Natural killer cell (primary cell): ENCODE measurements at regions not wholly inside any gene's neighbourhood (a gene's known extent, or its start where the extent isn't known, plus 50 kb on each side); places are given as distances from the start of the nearest gene placed in this dataset.

ENCODE experiments used
- ATAC-seq, 3 donors: fragments of 150-1000 bp in 2 of 3; fragments of 200-7000 bp in 1 of 3; cut with Tn5 transposase; 1 replicate in 1 of 3; 2 replicates in 2 of 3; pipeline ENCODE4 v1.10.0; 2021; ENCODE audit warnings: mild to moderate bottlenecking in 2 of 3, moderate library complexity in 2 of 3
- DNase-seq, 2 donors: peaks; one replicate each; pipeline versions ENCODE4 v3.0.0 to v3.0.0-alpha.2; 2013 to 2021; ENCODE audit warnings: mixed read lengths in 1 of 2
- H3K27ac ChIP-seq: one replicate; pipeline ENCODE4 v1.5.1; 2013; ENCODE audit warnings: mild to moderate bottlenecking, low read length
- H3K27me3 ChIP-seq: one replicate; pipeline ENCODE4 v1.6.1; 2013; ENCODE audit warnings: low read length; ENCODE audit not compliant: control insufficient read depth, insufficient read depth
- H3K36me3 ChIP-seq: one replicate; pipeline ENCODE4 v1.6.1; 2013; ENCODE audit warnings: low read length; ENCODE audit not compliant: control insufficient read depth, insufficient read depth
- H3K4me1 ChIP-seq: one replicate; pipeline ENCODE4 v1.6.1; 2013; ENCODE audit warnings: low read length; ENCODE audit not compliant: control insufficient read depth, insufficient read depth
- H3K4me3 ChIP-seq: one replicate; pipeline ENCODE4 v1.5.1; 2013; ENCODE audit warnings: low read length
- H3K9me3 ChIP-seq: one replicate; pipeline ENCODE4 v1.6.1; 2013; ENCODE audit warnings: low read length; ENCODE audit not compliant: control insufficient read depth, insufficient read depth
- H3K27ac Mint-ChIP-seq, 2 donors: one replicate each; pipeline ENCODE4 v1.8.0; 2022; ENCODE audit warnings: mild to moderate bottlenecking in 2 of 2, mixed read lengths in 2 of 2, moderate library complexity in 1 of 2
- H3K27me3 Mint-ChIP-seq, 2 donors: one replicate each; pipeline ENCODE4 v1.8.0; 2022; ENCODE audit warnings: low read depth in 2 of 2, mixed read lengths in 2 of 2
- H3K36me3 Mint-ChIP-seq: one replicate; pipeline ENCODE4 v1.8.0; 2022; ENCODE audit warnings: mixed read lengths
- H3K4me1 Mint-ChIP-seq, 2 donors: one replicate each; pipeline ENCODE4 v1.8.0; 2022; ENCODE audit warnings: mixed read lengths in 2 of 2
- H3K4me3 Mint-ChIP-seq: one replicate; pipeline ENCODE4 v1.8.0; 2022; ENCODE audit warnings: mild to moderate bottlenecking, moderate library complexity, mixed read lengths
- H3K9me3 Mint-ChIP-seq, 2 donors: one replicate each; pipeline ENCODE4 v1.8.0; 2022; ENCODE audit warnings: mixed read lengths in 2 of 2
- WGBS: methylation state at CpG from one replicate; pipeline ENCODE4 v1.1.7; 2013; ENCODE audit warnings: missing lambda C conversion rate; ENCODE audit not compliant: insufficient coverage; 5-methylcytosine and 5-hydroxymethylcytosine counted together
- intact Hi-C: fragments of 100-400 bp; cut with micrococcal nuclease; formaldehyde crosslinking; loops from one replicate; pipeline ENCODE4 v1.14.2; 2022
- TF ChIP-seq, protein P1 (sequence below): fragments of 200-600 bp; IDR thresholded peaks from one replicate; pipeline ENCODE4 v1.8.0; 2022; ENCODE audit warnings: antibody characterized with exemption

- no peak overlapping the region for H3K27ac ChIP-seq
- intact Hi-C loops: no loop called here
- H3K4me1 Mint-ChIP-seq: no peaks in the 10 kb centered on the region
- no peaks in the 10 kb centered on the region for H3K27me3 Mint-ChIP-seq
- no peak for ATAC-seq
- 92% methylated on average over 2 of the region's 2 CpGs for WGBS
- H3K4me1 ChIP-seq: no peaks in the 10 kb centered on the region
- H3K9me3 ChIP-seq: no peaks in the 10 kb centered on the region
- no peak overlapping the region for H3K27ac Mint-ChIP-seq
- H3K4me3 Mint-ChIP-seq: no peak overlapping the region
- H3K4me3 ChIP-seq: no peak overlapping the region
- peaks cover 3 to 4% of the 10 kb centered on the region in 2 donors for H3K9me3 Mint-ChIP-seq
- no peaks in the 10 kb centered on the region for H3K36me3 ChIP-seq
- H3K36me3 Mint-ChIP-seq: no peaks in the 10 kb centered on the region
- H3K27me3 ChIP-seq: no peaks in the 10 kb centered on the region
- TF ChIP-seq, protein P1, sequence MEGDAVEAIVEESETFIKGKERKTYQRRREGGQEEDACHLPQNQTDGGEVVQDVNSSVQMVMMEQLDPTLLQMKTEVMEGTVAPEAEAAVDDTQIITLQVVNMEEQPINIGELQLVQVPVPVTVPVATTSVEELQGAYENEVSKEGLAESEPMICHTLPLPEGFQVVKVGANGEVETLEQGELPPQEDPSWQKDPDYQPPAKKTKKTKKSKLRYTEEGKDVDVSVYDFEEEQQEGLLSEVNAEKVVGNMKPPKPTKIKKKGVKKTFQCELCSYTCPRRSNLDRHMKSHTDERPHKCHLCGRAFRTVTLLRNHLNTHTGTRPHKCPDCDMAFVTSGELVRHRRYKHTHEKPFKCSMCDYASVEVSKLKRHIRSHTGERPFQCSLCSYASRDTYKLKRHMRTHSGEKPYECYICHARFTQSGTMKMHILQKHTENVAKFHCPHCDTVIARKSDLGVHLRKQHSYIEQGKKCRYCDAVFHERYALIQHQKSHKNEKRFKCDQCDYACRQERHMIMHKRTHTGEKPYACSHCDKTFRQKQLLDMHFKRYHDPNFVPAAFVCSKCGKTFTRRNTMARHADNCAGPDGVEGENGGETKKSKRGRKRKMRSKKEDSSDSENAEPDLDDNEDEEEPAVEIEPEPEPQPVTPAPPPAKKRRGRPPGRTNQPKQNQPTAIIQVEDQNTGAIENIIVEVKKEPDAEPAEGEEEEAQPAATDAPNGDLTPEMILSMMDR: no peak
- DNase-seq: no peak
Measured at GRCh38 chr13:84433024-84433423, 550.8 kb upstream of the SLITRK1 start.

DNA sequence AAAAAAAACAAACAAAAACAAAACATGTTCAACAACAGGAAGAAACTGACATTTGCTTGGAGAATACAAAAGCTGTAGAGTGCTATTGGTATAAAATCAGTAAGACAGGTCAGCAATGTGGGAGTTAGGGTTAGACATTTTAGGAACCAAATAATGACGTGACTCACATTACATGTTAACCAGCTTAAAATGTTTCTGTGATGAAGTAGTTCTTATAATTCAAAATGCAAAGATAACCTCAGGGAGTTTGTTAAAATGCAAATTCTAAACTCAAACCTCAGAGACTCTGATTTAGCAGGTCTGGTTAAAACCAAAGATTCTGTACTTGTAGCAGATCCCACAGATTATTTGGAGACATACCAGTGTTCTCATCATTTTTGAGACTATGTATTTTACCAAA, 549.4 kb upstream of the SLITRK1 start:
- no peak for ATAC-seq
- 40% methylated on average over 1 of the region's 1 CpG for WGBS
- TF ChIP-seq, protein P1: no peak
- no peaks in the 10 kb centered on the region for H3K36me3 ChIP-seq
- H3K27me3 ChIP-seq: no peaks in the 10 kb centered on the region
- no peaks in the 10 kb centered on the region for H3K27me3 Mint-ChIP-seq
- H3K4me1 ChIP-seq: no peaks in the 10 kb centered on the region
- no peak overlapping the region for H3K4me3 Mint-ChIP-seq
- H3K4me1 Mint-ChIP-seq: no peaks in the 10 kb centered on the region
- H3K36me3 Mint-ChIP-seq: no peaks in the 10 kb centered on the region
- H3K9me3 ChIP-seq: no peaks in the 10 kb centered on the region
- intact Hi-C loops: no loop called here
- no peak overlapping the region for H3K27ac ChIP-seq
- DNase-seq: no peak
- no peak overlapping the region for H3K27ac Mint-ChIP-seq
- no peak overlapping the region for H3K4me3 ChIP-seq
- H3K9me3 Mint-ChIP-seq: peaks cover 3 to 6% of the 10 kb centered on the region in 2 donors

- no peak overlapping the region for H3K4me3 Mint-ChIP-seq
- Histone ChIP-seq H3K36me3 (no peaks in the 10 kb centered on the region), H3K27me3 (no peaks in the 10 kb centered on the region), H3K4me1 (no peaks in the 10 kb centered on the region), H3K4me3 (no peak overlapping the region), H3K9me3 (no peaks in the 10 kb centered on the region), H3K27ac (no peak overlapping the region)
- H3K4me1 Mint-ChIP-seq: no peaks in the 10 kb centered on the region
- no peak for DNase-seq
- TF ChIP-seq, protein P1: no peak
- intact Hi-C loops: no loop called here
- H3K27me3 Mint-ChIP-seq: no peaks in the 10 kb centered on the region
- H3K27ac Mint-ChIP-seq: no peak overlapping the region
- no peak for ATAC-seq
- peaks cover 5 to 8% of the 10 kb centered on the region in 2 donors for H3K9me3 Mint-ChIP-seq
- 88% methylated on average over 4 of the region's 4 CpGs for WGBS
- no peaks in the 10 kb centered on the region for H3K36me3 Mint-ChIP-seq
Measured at GRCh38 chr13:84430446-84430845, 548.2 kb upstream of the SLITRK1 start.

DNA sequence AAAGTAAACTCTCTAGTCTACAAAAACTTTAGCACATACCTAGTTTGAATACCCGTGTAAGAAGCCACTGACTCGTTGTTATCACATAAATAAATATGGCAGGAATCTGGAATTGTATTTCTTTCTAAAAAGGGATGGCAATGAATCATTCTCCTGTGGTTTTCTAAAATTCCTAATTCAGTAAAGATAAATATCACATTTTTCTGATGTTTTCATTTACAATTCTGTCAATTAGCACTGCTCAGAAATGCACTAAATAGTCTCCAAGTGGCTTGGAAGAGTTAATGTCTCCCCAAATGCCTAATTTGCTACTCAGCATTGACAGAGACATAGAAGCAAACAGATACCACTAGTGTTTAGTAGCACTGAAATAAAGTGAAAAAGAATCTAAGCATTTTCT, 547.7 kb upstream of the SLITRK1 start:
- H3K36me3 Mint-ChIP-seq: no peaks in the 10 kb centered on the region
- H3K9me3 Mint-ChIP-seq: peaks cover 4 to 8% of the 10 kb centered on the region in 2 donors
- no peaks in the 10 kb centered on the region for H3K27me3 ChIP-seq
- no peaks in the 10 kb centered on the region for H3K9me3 ChIP-seq
- no CpG with 5 or more reads among the region's 2 CpGs for WGBS
- no peaks in the 10 kb centered on the region for H3K27me3 Mint-ChIP-seq
- no peak for DNase-seq
- H3K36me3 ChIP-seq: no peaks in the 10 kb centered on the region
- TF ChIP-seq, protein P1: no peak
- H3K27ac Mint-ChIP-seq: no peak overlapping the region
- no peaks in the 10 kb centered on the region for H3K4me1 ChIP-seq
- no peak overlapping the region for H3K27ac ChIP-seq
- ATAC-seq: no peak
- no peak overlapping the region for H3K4me3 ChIP-seq
- intact Hi-C loops: no loop called here
- no peaks in the 10 kb centered on the region for H3K4me1 Mint-ChIP-seq
- no peak overlapping the region for H3K4me3 Mint-ChIP-seq
